Fibroblast of skin of left quadriceps (primary cell): ENCODE measurements at regions not wholly inside any gene's neighbourhood (a gene's known extent, or its start where the extent isn't known, plus 50 kb on each side); places are given as distances from the start of the nearest gene placed in this dataset.
A peak's percentile ranks its signal among the peaks of the same experiment; 100 is the strongest.

Experiments used
- DNase-seq, 2 experiments: peaks; one replicate each; pipeline ENCODE4 v3.0.0-alpha.2; 2013; ENCODE audit warnings: low read depth in 2 of 2

GRCh38 chr10:4492202-4492601 is 333.8 kb upstream of the AKR1E2 start:
- DNase-seq, result no peak

GRCh38 chr10:4488904-4489303 is 337.1 kb upstream of the AKR1E2 start:
- DNase-seq, result no peak

GRCh38 chr10:4485636-4486035 is 340.4 kb upstream of the AKR1E2 start:
- no peak for DNase-seq

GRCh38 chr10:4483811-4484210 is 342.2 kb upstream of the AKR1E2 start:
- no peak for DNase-seq

- DNase-seq, result no peak
Measured at GRCh38 chr10:4482659-4483058, 343.3 kb upstream of the AKR1E2 start.

- no peak for DNase-seq
Measured at GRCh38 chr10:4481192-4481591, 344.8 kb upstream of the AKR1E2 start.

GRCh38 chr10:4479342-4479741 is 346.7 kb upstream of the AKR1E2 start:
- no peak for DNase-seq

- no peak for DNase-seq
Measured at GRCh38 chr10:4477664-4478063, 348.3 kb upstream of the AKR1E2 start.

GRCh38 chr10:4475827-4476490 is 350.0 kb upstream of the AKR1E2 start:
- DNase-seq, result no peak

- no peak for DNase-seq
Measured at GRCh38 chr10:4474829-4475228, 351.2 kb upstream of the AKR1E2 start.

- no peak for DNase-seq
Measured at GRCh38 chr10:4473977-4474376, 352.0 kb upstream of the AKR1E2 start.

GRCh38 chr10:4472190-4472904 is 353.7 kb upstream of the AKR1E2 start:
- DNase-seq, result no peak

- peak; percentile 93 for DNase-seq
Measured at GRCh38 chr10:4470231-4470835, 355.7 kb upstream of the AKR1E2 start.

- DNase-seq, result no peak
Measured at GRCh38 chr10:4467481-4467880, 358.5 kb upstream of the AKR1E2 start.

- DNase-seq, result no peak
Measured at GRCh38 chr10:4460267-4460666, 365.7 kb upstream of the AKR1E2 start.

- no peak for DNase-seq
Measured at GRCh38 chr10:4459531-4459930, 366.5 kb upstream of the AKR1E2 start.

GRCh38 chr10:4457597-4457996 is 368.4 kb upstream of the AKR1E2 start:
- no peak for DNase-seq

- no peak for DNase-seq
Measured at GRCh38 chr10:4456776-4457175, 369.2 kb upstream of the AKR1E2 start.

GRCh38 chr10:4456279-4456678 is 369.7 kb upstream of the AKR1E2 start:
- DNase-seq, result no peak

- no peak for DNase-seq
Measured at GRCh38 chr10:4453950-4454349, 372.1 kb upstream of the AKR1E2 start.

GRCh38 chr10:4453276-4453675 is 372.7 kb upstream of the AKR1E2 start:
- DNase-seq, result no peak

- peak; percentile 93 for DNase-seq
Measured at GRCh38 chr10:4450981-4451908, 374.8 kb upstream of the AKR1E2 start.
